ENCODE measurements at regions not wholly inside any gene's neighbourhood (a gene's known extent, or its start where the extent isn't known, plus 50 kb on each side); places are given as distances from the start of the nearest gene placed in this dataset.
"Not testable (repeated sequence)": the region's sequence is repeated elsewhere in the genome, so short reads cannot be mapped to it uniquely, and the experiment has no call there.

GRCh38 chr7:136266457-136266856, 289.3 kb upstream of the MTPN start:
- TF ChIP-seq, protein P1, sequence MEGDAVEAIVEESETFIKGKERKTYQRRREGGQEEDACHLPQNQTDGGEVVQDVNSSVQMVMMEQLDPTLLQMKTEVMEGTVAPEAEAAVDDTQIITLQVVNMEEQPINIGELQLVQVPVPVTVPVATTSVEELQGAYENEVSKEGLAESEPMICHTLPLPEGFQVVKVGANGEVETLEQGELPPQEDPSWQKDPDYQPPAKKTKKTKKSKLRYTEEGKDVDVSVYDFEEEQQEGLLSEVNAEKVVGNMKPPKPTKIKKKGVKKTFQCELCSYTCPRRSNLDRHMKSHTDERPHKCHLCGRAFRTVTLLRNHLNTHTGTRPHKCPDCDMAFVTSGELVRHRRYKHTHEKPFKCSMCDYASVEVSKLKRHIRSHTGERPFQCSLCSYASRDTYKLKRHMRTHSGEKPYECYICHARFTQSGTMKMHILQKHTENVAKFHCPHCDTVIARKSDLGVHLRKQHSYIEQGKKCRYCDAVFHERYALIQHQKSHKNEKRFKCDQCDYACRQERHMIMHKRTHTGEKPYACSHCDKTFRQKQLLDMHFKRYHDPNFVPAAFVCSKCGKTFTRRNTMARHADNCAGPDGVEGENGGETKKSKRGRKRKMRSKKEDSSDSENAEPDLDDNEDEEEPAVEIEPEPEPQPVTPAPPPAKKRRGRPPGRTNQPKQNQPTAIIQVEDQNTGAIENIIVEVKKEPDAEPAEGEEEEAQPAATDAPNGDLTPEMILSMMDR (IDR thresholded peaks at IDR 0.05), result no peak
- no peak for TF ChIP-seq EZH2 (IDR thresholded peaks at IDR 0.05; ENCODE audit: borderline replicate concordance, insufficient read depth, low read depth, low read length, poor library complexity, severe bottlenecking)
- Mint-ChIP-seq H3K9me3 (ENCODE audit: insufficient read depth) (peaks cover 12% of the 10 kb centered on the region), H3K4me1 (no peaks in the 10 kb centered on the region), H3K27ac (no peak overlapping the region), H3K4me3 (no peak overlapping the region), H3K27me3 (no peaks in the 10 kb centered on the region)
- CTCF ChIA-PET, result no interaction called here
- H3K79me2 ChIP-seq (ENCODE audit: control insufficient read depth, insufficient read depth, low read length), result no peaks in the 10 kb centered on the region
- no peaks in the 10 kb centered on the region for H3K27me3 ChIP-seq (replicated peaks in 1 of 4; ENCODE audit: control extremely low read depth in 1 of 4, control insufficient read depth in 3 of 4, insufficient read depth in 4 of 4, low read length in 3 of 4)
- no peak overlapping the region for H2AFZ ChIP-seq (ENCODE audit: insufficient read depth, low read depth, low read length, poor library complexity, severe bottlenecking)
- no peak overlapping the region for H3K4me2 ChIP-seq (replicated peaks; ENCODE audit: low read depth, low read length, poor library complexity, severe bottlenecking)
- intact Hi-C loops (cut with micrococcal nuclease), result no loop called here
- ATAC-seq (ENCODE audit: low read depth) (no peak), DNase-seq (no peak)
- no peak overlapping the region for H3K9ac ChIP-seq (ENCODE audit: low read length)
- no peaks in the 10 kb centered on the region for H4K20me1 ChIP-seq (ENCODE audit: control insufficient read depth, insufficient read depth, low read length, poor library complexity, severe bottlenecking)
- no peaks in the 10 kb centered on the region for H3K4me1 ChIP-seq (ENCODE audit: control insufficient read depth in 2 of 2, insufficient read depth in 2 of 2, low read length in 2 of 2)
- H3K9me3 ChIP-seq (ENCODE audit: control extremely low read depth in 1 of 3, control insufficient read depth in 2 of 3, insufficient read depth in 1 of 3, low read length in 2 of 3), result peaks cover 4 to 17% (median 6%) of the 10 kb centered on the region in 3 donors
- POLR2A ChIA-PET, result no interaction called here
- H3K4me3 ChIP-seq (ENCODE audit: control extremely low read depth in 1 of 5, extremely low read depth in 1 of 5, insufficient read depth in 1 of 5, low read depth in 2 of 5, low read length in 4 of 5), result no peak overlapping the region
- H3K27ac ChIP-seq (ENCODE audit: low read length in 2 of 2), result no peak overlapping the region
- no peaks in the 10 kb centered on the region for H3K36me3 ChIP-seq (replicated peaks in 1 of 2; ENCODE audit: control extremely low read depth in 1 of 2, control insufficient read depth in 1 of 2, extremely low read depth in 1 of 2, insufficient read depth in 2 of 2, low read length in 1 of 2)

GRCh38 chr7:136264304-136264703, 287.1 kb upstream of the MTPN start:
- H3K4me3 ChIP-seq (ENCODE audit: control extremely low read depth in 1 of 5, extremely low read depth in 1 of 5, insufficient read depth in 1 of 5, low read depth in 2 of 5, low read length in 4 of 5); POLR2A ChIA-PET; H4K20me1 ChIP-seq (ENCODE audit: control insufficient read depth, insufficient read depth, low read length, poor library complexity, severe bottlenecking); H3K4me2 ChIP-seq (replicated peaks; ENCODE audit: low read depth, low read length, poor library complexity, severe bottlenecking); H3K27me3 Mint-ChIP-seq; H3K27ac ChIP-seq (ENCODE audit: low read length in 2 of 2); intact Hi-C loops (cut with micrococcal nuclease); H3K79me2 ChIP-seq (ENCODE audit: control insufficient read depth, insufficient read depth, low read length); H2AFZ ChIP-seq (ENCODE audit: insufficient read depth, low read depth, low read length, poor library complexity, severe bottlenecking); H3K4me3 Mint-ChIP-seq; H3K36me3 ChIP-seq (replicated peaks in 1 of 2; ENCODE audit: control extremely low read depth in 1 of 2, control insufficient read depth in 1 of 2, extremely low read depth in 1 of 2, insufficient read depth in 2 of 2, low read length in 1 of 2); H3K4me1 ChIP-seq (ENCODE audit: control insufficient read depth in 2 of 2, insufficient read depth in 2 of 2, low read length in 2 of 2); H3K27ac Mint-ChIP-seq; DNase-seq; H3K4me1 Mint-ChIP-seq; H3K9ac ChIP-seq (ENCODE audit: low read length); H3K27me3 ChIP-seq (replicated peaks in 1 of 4; ENCODE audit: control extremely low read depth in 1 of 4, control insufficient read depth in 3 of 4, insufficient read depth in 4 of 4, low read length in 3 of 4); CTCF ChIA-PET; ATAC-seq (ENCODE audit: low read depth): not testable (repeated sequence)
- 80% methylated on average over 4 of the region's 5 CpGs for WGBS (ENCODE audit: insufficient coverage)
- H3K9me3 Mint-ChIP-seq (ENCODE audit: insufficient read depth), result peaks cover 25% of the 10 kb centered on the region
- H3K9me3 ChIP-seq (ENCODE audit: control extremely low read depth in 1 of 3, control insufficient read depth in 2 of 3, insufficient read depth in 1 of 3, low read length in 2 of 3), result peaks cover 4 to 17% (median 13%) of the 10 kb centered on the region in 3 donors

GRCh38 chr7:136263112-136263860, 286.1 kb upstream of the MTPN start:
- H3K27me3 Mint-ChIP-seq, CTCF ChIA-PET: not testable (repeated sequence)
- WGBS (ENCODE audit: insufficient coverage), result 0% methylated on average over 1 of the region's 4 CpGs

More at GRCh38 chr7:136263112-136263860, 286.1 kb upstream of the MTPN start:
- peaks cover 4 to 17% (median 13%) of the 10 kb centered on the region in 3 donors for H3K9me3 ChIP-seq (ENCODE audit: control extremely low read depth in 1 of 3, control insufficient read depth in 2 of 3, insufficient read depth in 1 of 3, low read length in 2 of 3)
- DNase-seq; H3K4me1 Mint-ChIP-seq; intact Hi-C loops (cut with micrococcal nuclease); H3K9ac ChIP-seq (ENCODE audit: low read length); H3K27ac ChIP-seq (ENCODE audit: low read length in 2 of 2); H3K36me3 ChIP-seq (replicated peaks in 1 of 2; ENCODE audit: control extremely low read depth in 1 of 2, control insufficient read depth in 1 of 2, extremely low read depth in 1 of 2, insufficient read depth in 2 of 2, low read length in 1 of 2); H4K20me1 ChIP-seq (ENCODE audit: control insufficient read depth, insufficient read depth, low read length, poor library complexity, severe bottlenecking); H3K4me3 Mint-ChIP-seq; ATAC-seq (ENCODE audit: low read depth); H3K79me2 ChIP-seq (ENCODE audit: control insufficient read depth, insufficient read depth, low read length); H2AFZ ChIP-seq (ENCODE audit: insufficient read depth, low read depth, low read length, poor library complexity, severe bottlenecking); H3K4me1 ChIP-seq (ENCODE audit: control insufficient read depth in 2 of 2, insufficient read depth in 2 of 2, low read length in 2 of 2); H3K4me2 ChIP-seq (replicated peaks; ENCODE audit: low read depth, low read length, poor library complexity, severe bottlenecking); POLR2A ChIA-PET; H3K27ac Mint-ChIP-seq; H3K27me3 ChIP-seq (replicated peaks in 1 of 4; ENCODE audit: control extremely low read depth in 1 of 4, control insufficient read depth in 3 of 4, insufficient read depth in 4 of 4, low read length in 3 of 4); H3K4me3 ChIP-seq (ENCODE audit: control extremely low read depth in 1 of 5, extremely low read depth in 1 of 5, insufficient read depth in 1 of 5, low read depth in 2 of 5, low read length in 4 of 5): not testable (repeated sequence)
- peaks cover 25% of the 10 kb centered on the region for H3K9me3 Mint-ChIP-seq (ENCODE audit: insufficient read depth)

All from B cell (primary cell).